Colonic mucosa (tissue), 4 donors: ENCODE measurements at regions not wholly inside any gene's neighbourhood (a gene's known extent, or its start where the extent isn't known, plus 50 kb on each side); places are given as distances from the start of the nearest gene placed in this dataset.
"Not testable (repeated sequence)": the region's sequence is repeated elsewhere in the genome, so short reads cannot be mapped to it uniquely, and the experiment has no call there.

Experiments used
- DNase-seq: peaks from one replicate; pipeline ENCODE4 v3.0.0-alpha.2; 2020
- H3K27ac ChIP-seq: fragments of 200-600 bp; one replicate; pipeline ENCODE4 v1.8.0; 2021
- H3K27me3 ChIP-seq: fragments of 200-600 bp; one replicate; pipeline ENCODE4 v1.8.0; 2021
- H3K36me3 ChIP-seq: fragments of 200-600 bp; one replicate; pipeline ENCODE4 v1.8.0; 2021
- H3K4me1 ChIP-seq: fragments of 200-600 bp; one replicate; pipeline ENCODE4 v1.8.0; 2021; ENCODE audit warnings: mild to moderate bottlenecking
- H3K4me3 ChIP-seq: fragments of 200-600 bp; one replicate; pipeline ENCODE4 v1.8.0; 2021
- H3K9ac ChIP-seq, 2 donors: one replicate each; pipeline ENCODE4 v1.7.0; 2013; ENCODE audit warnings: control low read depth in 2 of 2, low read depth in 2 of 2, low read length in 2 of 2
- H3K9me3 ChIP-seq: fragments of 200-600 bp; one replicate; pipeline ENCODE4 v1.8.0; 2021
- intact Hi-C: fragments of 100-400 bp; cut with DNase I; formaldehyde crosslinking; loops from one replicate; pipeline ENCODE4 v1.14.1; 2022
- TF ChIP-seq, protein P1 (sequence below): fragments of 200-600 bp; IDR thresholded peaks from one replicate; pipeline ENCODE4 v1.8.0; 2022; ENCODE audit warnings: antibody characterized with exemption, mild to moderate bottlenecking
- donor health status: healthy.
- donor health status: DM: no; HTN: no; CAD: no.
- donor health status: DM: no; HTN: no; CAD: no.

DNA sequence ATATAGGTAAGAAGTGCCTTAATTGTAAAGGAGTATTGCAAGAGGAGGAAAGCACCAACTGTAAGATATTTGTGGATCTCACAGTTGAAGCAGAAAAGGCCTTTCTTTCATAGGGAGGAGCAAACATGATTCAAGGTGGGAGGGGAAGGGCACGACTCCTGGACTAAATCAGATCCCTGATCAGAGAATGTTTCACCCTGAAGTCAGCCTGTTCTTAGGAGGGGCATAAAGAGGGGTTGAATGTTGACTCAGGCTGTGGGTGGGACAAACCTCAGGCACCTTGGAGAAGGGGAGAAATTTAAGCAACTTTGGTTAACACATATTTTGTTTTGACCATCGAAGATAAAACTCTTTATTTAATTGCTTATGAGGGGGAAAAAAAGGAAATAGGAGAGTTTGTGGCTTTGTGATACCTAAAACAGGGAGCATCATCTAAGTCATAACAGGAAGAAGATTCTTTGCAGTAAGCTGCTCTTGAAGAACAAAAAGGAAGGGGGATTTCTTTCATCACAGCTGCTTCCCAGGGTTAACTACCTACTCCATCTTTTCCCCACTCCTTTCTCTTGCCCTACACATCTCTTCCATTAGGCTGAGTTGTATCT lies 158.6 kb upstream of the ZNF267 start:
- no peak overlapping the region for H3K9ac ChIP-seq
- H3K27ac ChIP-seq = no peak overlapping the region
- no peaks in the 10 kb centered on the region for H3K27me3 ChIP-seq
- H3K4me3 ChIP-seq = no peak overlapping the region
- no peak for DNase-seq
- H3K4me1 ChIP-seq = peaks cover 5% of the 10 kb centered on the region
- H3K36me3 ChIP-seq = no peaks in the 10 kb centered on the region
- TF ChIP-seq, protein P1, sequence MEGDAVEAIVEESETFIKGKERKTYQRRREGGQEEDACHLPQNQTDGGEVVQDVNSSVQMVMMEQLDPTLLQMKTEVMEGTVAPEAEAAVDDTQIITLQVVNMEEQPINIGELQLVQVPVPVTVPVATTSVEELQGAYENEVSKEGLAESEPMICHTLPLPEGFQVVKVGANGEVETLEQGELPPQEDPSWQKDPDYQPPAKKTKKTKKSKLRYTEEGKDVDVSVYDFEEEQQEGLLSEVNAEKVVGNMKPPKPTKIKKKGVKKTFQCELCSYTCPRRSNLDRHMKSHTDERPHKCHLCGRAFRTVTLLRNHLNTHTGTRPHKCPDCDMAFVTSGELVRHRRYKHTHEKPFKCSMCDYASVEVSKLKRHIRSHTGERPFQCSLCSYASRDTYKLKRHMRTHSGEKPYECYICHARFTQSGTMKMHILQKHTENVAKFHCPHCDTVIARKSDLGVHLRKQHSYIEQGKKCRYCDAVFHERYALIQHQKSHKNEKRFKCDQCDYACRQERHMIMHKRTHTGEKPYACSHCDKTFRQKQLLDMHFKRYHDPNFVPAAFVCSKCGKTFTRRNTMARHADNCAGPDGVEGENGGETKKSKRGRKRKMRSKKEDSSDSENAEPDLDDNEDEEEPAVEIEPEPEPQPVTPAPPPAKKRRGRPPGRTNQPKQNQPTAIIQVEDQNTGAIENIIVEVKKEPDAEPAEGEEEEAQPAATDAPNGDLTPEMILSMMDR = no peak
- intact Hi-C loops = loop anchor here (10.0 kb wide), 2 partner anchors 150 to 210 kb away; partner anchors contain the start of gene RUSF1
- H3K9me3 ChIP-seq = no peaks in the 10 kb centered on the region

DNA sequence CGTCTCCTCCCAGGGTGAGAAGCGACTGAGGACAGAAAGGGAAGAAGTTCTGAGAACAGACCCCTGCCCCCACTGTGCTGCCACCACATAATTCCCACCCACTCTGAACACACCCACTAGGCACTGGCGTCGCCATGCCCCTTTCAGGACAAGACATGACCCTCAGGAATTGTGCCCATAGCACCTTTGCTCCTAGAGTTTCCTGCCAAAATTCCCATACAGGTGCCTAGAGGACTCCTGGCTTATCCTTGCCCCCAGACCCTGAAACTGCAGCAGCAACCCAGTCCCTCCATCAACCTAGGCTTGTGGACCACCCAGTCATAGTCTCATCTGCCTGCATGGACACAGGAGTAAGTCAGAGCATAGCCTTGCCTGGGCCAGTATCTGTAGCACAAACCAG lies 157.7 kb upstream of the ZNF267 start:
- H3K27me3 ChIP-seq = no peaks in the 10 kb centered on the region
- TF ChIP-seq, protein P1 = no peak
- no peak overlapping the region for H3K4me3 ChIP-seq
- peaks cover 5% of the 10 kb centered on the region for H3K4me1 ChIP-seq
- no peaks in the 10 kb centered on the region for H3K9me3 ChIP-seq
- H3K27ac ChIP-seq = no peak overlapping the region
- no peaks in the 10 kb centered on the region for H3K36me3 ChIP-seq
- H3K9ac ChIP-seq = no peak overlapping the region
- no peak for DNase-seq
- intact Hi-C loops = loop anchor here (10.0 kb wide), 2 partner anchors 149 to 211 kb away; partner anchors contain the start of gene RUSF1

DNA sequence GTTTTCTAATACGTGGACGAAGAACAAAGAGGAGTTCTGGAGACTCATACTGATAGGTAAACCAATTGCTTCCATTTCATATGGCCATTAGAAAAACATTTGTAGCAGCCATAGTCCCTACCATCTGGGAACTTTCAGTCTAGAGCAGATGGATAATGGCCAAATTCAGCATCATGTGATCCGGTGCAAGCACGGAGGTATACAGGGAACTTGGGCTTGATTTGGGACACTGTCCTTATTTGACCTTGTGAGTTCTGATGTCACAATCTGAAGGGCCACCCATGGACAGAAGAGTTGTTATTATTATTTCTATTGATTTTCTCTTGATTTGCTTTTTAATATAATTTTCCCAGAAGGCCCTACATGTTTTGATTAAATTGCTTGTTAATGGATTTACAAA lies 154.6 kb upstream of the ZNF267 start:
- TF ChIP-seq, protein P1 = no peak
- no peak for DNase-seq
- Histone ChIP-seq H3K4me3 (no peak overlapping the region), H3K9ac (no peak overlapping the region), H3K9me3 (no peaks in the 10 kb centered on the region), H3K36me3 (no peaks in the 10 kb centered on the region), H3K4me1 (peaks cover 5% of the 10 kb centered on the region), H3K27me3 (no peaks in the 10 kb centered on the region), H3K27ac (no peak overlapping the region)
- intact Hi-C loops = loop anchor here (10.0 kb wide), 2 partner anchors 146 to 214 kb away; partner anchors contain the start of gene RUSF1

DNA sequence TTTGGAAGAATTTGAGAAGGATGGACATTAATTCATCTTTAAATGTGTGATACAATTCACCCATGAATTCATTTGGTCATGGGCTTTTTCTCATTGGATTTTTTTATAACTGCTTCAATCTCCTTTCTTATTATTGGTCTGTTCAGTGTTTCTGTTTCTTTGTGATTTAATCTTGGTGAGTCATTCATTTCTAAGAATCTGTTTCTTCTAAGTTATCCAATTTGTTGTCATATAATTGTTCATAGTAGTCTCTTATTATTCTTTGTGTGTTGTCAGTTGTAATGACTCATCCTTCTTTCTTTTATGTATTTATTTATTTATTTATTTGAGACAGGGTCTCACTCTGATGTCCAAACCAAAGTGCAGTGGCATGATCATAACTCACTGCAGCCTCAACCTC lies 146.1 kb upstream of the ZNF267 start:
- intact Hi-C loops = no loop called here
- H3K4me1 ChIP-seq = no peaks in the 10 kb centered on the region
- H3K27me3 ChIP-seq = no peaks in the 10 kb centered on the region
- DNase-seq = no peak
- H3K9ac ChIP-seq = no peak overlapping the region
- TF ChIP-seq, protein P1 = no peak
- no peaks in the 10 kb centered on the region for H3K36me3 ChIP-seq
- H3K27ac ChIP-seq = no peak overlapping the region
- no peak overlapping the region for H3K4me3 ChIP-seq
- H3K9me3 ChIP-seq = no peaks in the 10 kb centered on the region

DNA sequence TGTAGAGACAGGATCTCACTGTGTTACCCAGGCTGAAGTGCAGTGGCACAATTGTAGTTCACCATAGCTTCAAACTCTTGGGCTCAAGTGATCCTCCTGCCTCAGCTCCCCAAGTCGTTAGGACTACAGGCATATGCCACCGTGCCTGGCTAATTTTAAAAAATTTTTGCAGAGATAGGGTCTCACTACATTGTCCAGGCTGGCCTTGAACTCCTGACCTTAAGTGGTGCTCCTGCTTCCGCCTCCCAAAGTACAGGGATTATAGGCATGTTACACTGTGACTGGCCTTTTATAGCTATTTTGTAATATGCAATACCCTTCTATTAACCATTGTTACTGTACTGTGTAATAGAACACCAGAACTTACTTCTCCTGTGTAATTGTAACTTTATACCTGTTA lies 139.3 kb upstream of the ZNF267 start:
- Histone ChIP-seq H3K9ac (no peak overlapping the region), H3K27ac (no peak overlapping the region), H3K9me3 (no peaks in the 10 kb centered on the region), H3K27me3 (no peaks in the 10 kb centered on the region), H3K4me3 (no peak overlapping the region), H3K4me1 (no peaks in the 10 kb centered on the region), H3K36me3 (no peaks in the 10 kb centered on the region)
- no peak for DNase-seq
- TF ChIP-seq, protein P1 = no peak
- intact Hi-C loops = no loop called here

DNA sequence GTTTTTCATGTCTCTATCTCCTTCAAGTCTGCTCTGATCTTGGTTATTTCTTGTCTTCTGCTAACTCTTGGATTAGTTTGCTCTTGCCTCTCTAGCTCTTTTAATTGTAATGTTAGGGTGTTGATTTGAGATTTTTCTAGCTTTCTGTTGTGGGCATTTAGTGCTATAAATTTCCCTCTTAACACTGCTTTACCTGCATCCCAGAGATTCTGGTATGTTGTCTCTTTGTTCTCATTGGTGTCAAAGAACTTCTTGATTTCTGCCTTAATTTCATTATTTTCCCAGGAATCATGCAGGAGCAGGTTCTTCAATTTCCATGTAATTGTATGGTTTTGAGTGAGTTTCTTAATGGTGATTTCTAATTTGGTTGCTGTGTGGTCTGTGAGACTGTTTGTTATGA lies 128.5 kb upstream of the ZNF267 start:
- H3K27me3 ChIP-seq, H3K4me3 ChIP-seq: not testable (repeated sequence)

More for the DNA sequence above, 128.5 kb upstream of the ZNF267 start:
- H3K9ac ChIP-seq, H3K27ac ChIP-seq, H3K4me1 ChIP-seq, H3K36me3 ChIP-seq, DNase-seq, intact Hi-C loops: not testable (repeated sequence)
- peaks cover 12% of the 10 kb centered on the region for H3K9me3 ChIP-seq
